Activated gamma-delta T cell treated with anti-CD3 and anti-CD28 coated beads, Interleukin-2, amount 50 U/mL, for 16 hours (primary cell): ENCODE measurements at regions not wholly inside any gene's neighbourhood (a gene's known extent, or its start where the extent isn't known, plus 50 kb on each side); places are given as distances from the start of the nearest gene placed in this dataset.
"Not testable (repeated sequence)": the region's sequence is repeated elsewhere in the genome, so short reads cannot be mapped to it uniquely, and the experiment has no call there.

Source experiments
- DNase-seq: peaks from one replicate; pipeline ENCODE4 v3.0.0-alpha.2; 2020; ENCODE audit warnings: low read depth

GRCh38 chr2:237217995-237218616 is 132.4 kb downstream of the COPS8 start:
- no peak for DNase-seq

GRCh38 chr2:237218756-237219155 is 133.1 kb downstream of the COPS8 start:
- no peak for DNase-seq

GRCh38 chr2:237219826-237220225 is 134.1 kb downstream of the COPS8 start:
- DNase-seq, result no peak

- no peak for DNase-seq
Measured at GRCh38 chr2:237221443-237221842, 135.8 kb downstream of the COPS8 start.

- no peak for DNase-seq
Measured at GRCh38 chr2:237222178-237222577, 136.5 kb downstream of the COPS8 start.

- DNase-seq, result no peak
Measured at GRCh38 chr2:237222601-237223041, 136.9 kb downstream of the COPS8 start.

GRCh38 chr2:237223201-237223861 is 137.6 kb downstream of the COPS8 start:
- DNase-seq, result no peak

- no peak for DNase-seq
Measured at GRCh38 chr2:237227190-237227589, 141.5 kb downstream of the COPS8 start.

GRCh38 chr2:237227592-237228280 is 142.0 kb downstream of the COPS8 start:
- DNase-seq, result no peak

- no peak for DNase-seq
Measured at GRCh38 chr2:237228281-237228625, 142.6 kb downstream of the COPS8 start.

GRCh38 chr2:237229905-237230304 is 144.2 kb downstream of the COPS8 start:
- no peak for DNase-seq

GRCh38 chr2:237230355-237230754 is 144.7 kb downstream of the COPS8 start:
- DNase-seq, result no peak

- DNase-seq, result no peak
Measured at GRCh38 chr2:237231593-237231992, 145.9 kb downstream of the COPS8 start.

- no peak for DNase-seq
Measured at GRCh38 chr2:237232166-237232565, 146.5 kb downstream of the COPS8 start.

GRCh38 chr2:237234268-237234667 is 148.6 kb downstream of the COPS8 start:
- DNase-seq, result no peak

GRCh38 chr2:237235383-237236095 is 149.8 kb downstream of the COPS8 start:
- DNase-seq, result no peak

GRCh38 chr2:237236188-237236587 is 150.5 kb downstream of the COPS8 start:
- DNase-seq, result no peak

GRCh38 chr2:237238249-237238648 is 152.6 kb downstream of the COPS8 start:
- no peak for DNase-seq

- DNase-seq, result no peak
Measured at GRCh38 chr2:237240252-237240651, 154.6 kb downstream of the COPS8 start.

- not testable (repeated sequence) for DNase-seq
Measured at GRCh38 chr2:237240868-237241267, 155.2 kb downstream of the COPS8 start.

GRCh38 chr2:237242091-237242536 is 156.4 kb downstream of the COPS8 start:
- DNase-seq, result no peak

GRCh38 chr2:237243487-237243886 is 157.8 kb downstream of the COPS8 start:
- no peak for DNase-seq

- no peak for DNase-seq
Measured at GRCh38 chr2:237244178-237244577, 158.5 kb downstream of the COPS8 start.
